GM19452 (cell line): ENCODE measurements at regions not wholly inside any gene's neighbourhood (a gene's known extent, or its start where the extent isn't known, plus 50 kb on each side); places are given as distances from the start of the nearest gene placed in this dataset.

Source experiments
- ATAC-seq: cut with Tn5 transposase; IDR thresholded peaks from one replicate; pipeline ENCODE4 v1.9.1; 2021; ENCODE audit not compliant: unreplicated experiment

DNA sequence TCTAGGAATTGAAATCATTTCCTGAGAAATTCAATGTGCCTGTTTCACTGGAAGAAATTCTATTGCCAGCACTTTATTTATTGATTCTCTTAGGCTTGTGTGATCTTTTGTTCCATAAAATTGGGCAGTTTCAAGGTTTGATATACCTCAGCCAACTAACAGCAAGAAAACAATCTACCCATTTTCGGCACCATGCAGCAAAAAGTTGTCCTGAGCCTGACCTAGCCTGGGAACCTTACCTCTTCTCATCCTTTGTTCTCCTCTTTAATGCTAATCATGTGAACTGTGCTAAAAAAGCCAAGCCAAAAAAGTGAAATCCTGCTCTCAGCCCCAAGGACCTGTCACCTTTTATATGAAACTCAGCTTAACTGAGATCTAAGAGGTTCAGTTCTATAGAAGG is 477.3 kb downstream of the SUCLA2 start:
- no peak for ATAC-seq

DNA sequence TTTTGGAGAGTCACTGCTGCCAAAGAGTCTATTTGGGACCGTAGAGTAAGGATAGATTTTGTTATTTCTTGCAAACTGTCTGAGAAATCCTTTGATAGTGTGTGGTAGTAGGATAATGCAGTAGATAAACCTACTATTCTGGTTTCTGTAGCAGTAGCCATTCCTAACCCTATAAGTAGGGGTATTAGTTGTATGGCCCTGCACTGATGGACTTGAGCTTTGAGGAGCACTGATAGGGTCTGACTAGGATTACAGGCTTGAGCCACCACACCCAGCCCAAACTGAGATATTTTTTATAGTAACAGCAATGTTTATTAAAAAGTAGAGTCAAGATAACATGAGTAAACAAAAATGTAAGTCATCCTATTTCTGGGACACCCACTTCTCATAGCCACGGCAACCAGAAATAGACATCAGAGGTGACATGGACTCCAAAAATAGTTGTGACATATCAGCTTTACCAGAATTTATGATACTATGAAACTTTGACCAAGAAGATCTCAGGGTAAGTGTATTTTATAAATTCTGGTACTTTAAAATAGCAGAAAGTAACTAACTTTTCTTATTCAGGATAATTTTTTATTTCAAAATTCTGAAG is 479.1 kb downstream of the SUCLA2 start:
- ATAC-seq, result no peak

DNA sequence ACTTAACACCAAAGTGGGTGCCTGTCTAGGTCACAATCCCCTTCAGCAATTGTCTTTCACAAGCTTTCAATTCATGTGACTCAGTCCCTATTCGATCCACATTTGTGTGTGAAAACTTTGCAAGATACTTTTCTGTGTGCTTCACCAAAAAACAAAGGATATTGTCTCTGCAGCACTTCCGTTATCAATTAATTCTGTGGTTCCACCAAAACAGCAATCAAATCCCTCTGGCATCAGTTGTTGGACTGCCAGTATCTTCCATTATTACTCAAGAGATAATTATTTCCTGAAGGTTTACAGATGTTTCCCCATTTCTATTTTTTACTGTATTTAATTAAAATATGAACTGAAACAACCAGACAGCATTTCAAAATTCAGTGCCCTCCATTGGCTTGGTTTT is 481.4 kb downstream of the SUCLA2 start:
- no peak for ATAC-seq

GRCh38 chr13:47518530-47518929 is 482.5 kb downstream of the SUCLA2 start:
- no peak for ATAC-seq

DNA sequence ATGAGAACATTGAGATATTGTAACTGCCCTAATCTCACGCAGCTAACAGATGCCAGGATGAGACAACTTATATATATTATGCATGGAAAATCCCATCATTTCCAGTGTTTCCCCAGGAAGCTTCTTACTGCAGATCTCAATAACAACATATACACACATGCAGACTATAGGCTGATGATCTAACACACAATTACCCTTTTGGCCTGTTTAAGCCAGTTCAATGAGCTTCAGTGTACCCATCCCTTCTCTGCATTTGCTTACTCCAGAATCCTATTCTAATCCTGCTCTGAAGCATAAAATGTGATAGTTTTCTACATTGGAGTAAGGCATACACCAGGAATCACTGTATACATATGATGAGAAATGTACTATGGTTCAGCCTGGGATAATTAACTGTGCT is 489.4 kb downstream of the SUCLA2 start:
- no peak for ATAC-seq

GRCh38 chr13:47508527-47509228 is 492.4 kb downstream of the SUCLA2 start:
- no peak for ATAC-seq

DNA sequence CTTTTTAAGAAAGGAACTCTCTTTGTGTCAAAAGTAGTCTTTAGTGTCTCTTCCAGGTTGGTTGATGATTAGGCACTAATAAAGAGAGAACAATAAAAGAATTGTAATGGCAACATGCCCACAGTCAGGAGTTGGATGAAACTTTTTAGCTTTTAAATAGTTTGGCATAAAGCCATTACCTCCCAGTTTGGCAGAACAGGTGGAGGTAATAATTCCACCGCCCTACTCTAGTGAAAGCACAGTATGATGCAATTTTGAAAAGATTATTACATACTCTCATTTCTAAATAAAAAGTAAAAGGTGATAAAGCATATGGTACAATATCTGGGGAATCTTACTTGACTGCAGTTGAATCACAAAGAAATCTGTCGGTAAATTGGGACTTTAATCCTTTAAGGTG is 497.6 kb downstream of the SUCLA2 start:
- no peak for ATAC-seq

- ATAC-seq, result no peak
Measured at GRCh38 chr13:47502166-47502565, 498.9 kb downstream of the SUCLA2 start.

DNA sequence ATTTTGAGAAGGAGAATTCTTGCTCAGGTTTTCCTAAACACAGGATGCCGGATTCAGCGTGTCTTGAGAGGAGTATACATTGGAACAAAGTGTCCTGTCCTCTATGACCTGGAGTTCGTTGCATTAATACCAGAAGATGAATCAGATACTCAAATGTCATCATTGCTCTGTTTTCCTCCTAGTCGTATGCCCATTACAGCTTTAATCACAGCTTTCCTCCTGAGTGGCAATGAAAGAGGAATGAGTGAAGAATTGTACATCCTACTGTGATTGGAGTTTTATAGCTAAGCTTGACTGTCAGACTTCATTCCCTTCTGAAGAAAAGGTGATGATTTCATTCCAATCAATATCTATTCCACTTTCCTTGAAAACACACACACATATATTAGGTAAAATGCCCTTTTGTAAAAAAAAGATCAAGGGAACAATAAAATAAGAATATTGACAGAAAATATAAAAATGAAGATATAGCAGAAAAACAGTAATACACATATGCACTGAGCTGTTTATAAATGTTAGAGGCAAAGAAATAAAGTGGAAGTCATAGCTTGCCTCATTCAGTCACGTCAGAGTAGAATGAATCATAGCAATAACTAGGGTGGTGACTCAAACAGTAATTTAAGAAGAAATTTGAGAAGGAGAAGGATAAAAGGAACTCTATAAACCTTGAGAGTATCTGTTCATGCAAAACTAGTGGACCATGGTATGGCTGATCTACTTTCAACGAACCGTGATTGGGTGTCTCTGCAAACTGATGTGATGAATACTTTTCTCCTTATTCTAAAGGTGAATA is 501.5 kb downstream of the SUCLA2 start:
- no peak for ATAC-seq

- no peak for ATAC-seq
Measured at GRCh38 chr13:47484548-47484947, 516.5 kb downstream of the SUCLA2 start.

DNA sequence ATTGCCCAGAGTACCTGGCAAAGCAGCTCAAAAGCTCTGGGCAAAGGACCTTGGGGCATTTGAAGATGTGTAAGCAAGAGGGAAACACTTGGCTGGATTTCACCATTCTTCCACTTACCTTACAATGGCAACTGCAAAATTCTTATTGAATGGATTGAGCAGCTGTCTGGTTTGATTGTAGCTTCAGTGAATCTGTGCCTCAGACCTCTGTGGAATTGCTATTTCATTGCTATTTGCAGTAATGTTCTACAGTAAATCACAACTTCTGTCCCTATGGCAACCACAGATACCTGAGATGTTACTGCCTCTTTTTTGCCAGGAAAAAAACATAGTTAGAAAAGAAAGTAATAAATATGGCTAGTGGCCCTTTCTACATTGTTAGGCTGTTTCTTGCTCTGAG is 519.5 kb downstream of the SUCLA2 start:
- no peak for ATAC-seq

DNA sequence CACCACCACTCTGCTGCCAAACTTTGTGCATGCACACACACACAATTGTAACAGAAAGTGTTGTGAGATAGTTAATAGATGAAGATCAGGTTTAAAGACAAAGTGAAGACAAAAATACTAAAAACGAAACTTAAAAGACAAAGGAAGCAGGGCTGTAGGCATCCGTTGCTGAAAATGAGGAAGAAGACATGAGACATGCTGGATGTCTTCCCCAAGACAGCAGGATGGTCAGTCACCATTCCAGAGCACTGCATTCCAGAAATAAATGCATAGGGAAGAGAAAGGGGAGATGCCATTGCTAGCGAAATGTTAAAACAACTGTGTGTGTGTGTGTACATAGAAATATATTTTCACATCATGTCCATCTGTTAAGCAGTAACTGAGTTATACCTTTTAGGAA is 520.1 kb downstream of the SUCLA2 start:
- ATAC-seq, result no peak

GRCh38 chr13:47480121-47480520 is 521.0 kb downstream of the SUCLA2 start:
- no peak for ATAC-seq

GRCh38 chr13:47478985-47479384 is 522.1 kb downstream of the SUCLA2 start:
- ATAC-seq, result no peak

DNA sequence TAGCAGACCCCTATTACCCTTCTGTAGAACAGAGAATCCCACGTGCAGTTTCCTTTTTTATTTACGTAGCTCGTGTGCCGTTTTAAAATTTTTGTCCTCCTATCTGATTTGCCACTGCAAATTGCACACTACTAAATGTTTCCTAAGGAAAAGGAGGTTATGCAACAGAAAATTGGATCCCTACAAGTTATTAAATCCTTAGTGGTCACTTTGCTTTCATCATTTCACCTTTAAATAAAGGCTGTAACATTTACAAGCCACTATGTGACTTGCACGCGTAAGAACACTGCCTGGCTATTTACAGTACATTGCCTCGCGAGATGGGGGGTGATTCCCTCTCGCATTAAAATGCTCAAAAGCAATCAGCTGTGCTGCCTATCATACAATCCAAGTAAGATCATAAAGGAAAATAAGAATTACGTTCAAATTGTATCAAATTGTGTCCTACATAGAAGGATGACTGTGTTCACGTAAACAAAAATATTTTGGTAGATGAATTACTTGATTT is 525.6 kb downstream of the SUCLA2 start:
- ATAC-seq, result no peak

DNA sequence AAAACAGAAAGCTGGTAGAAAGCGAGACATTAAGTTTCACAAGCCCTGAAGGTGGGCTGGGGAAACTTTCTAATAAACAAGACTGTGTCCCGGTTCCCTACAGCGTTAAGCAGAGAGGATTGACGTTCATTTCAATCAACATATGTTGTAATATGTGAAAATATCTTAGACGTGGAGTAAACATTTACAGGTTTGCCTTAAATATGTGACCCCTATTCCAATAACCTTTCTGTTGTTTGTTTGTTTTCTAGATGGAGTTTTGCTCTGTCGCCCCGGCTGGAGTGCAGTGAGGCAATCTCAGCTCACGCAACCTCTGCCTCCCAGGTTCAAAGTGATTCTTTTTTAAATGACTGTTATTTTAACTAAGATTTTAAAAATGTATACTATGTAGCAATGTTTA is 526.2 kb downstream of the SUCLA2 start:
- ATAC-seq, result no peak

DNA sequence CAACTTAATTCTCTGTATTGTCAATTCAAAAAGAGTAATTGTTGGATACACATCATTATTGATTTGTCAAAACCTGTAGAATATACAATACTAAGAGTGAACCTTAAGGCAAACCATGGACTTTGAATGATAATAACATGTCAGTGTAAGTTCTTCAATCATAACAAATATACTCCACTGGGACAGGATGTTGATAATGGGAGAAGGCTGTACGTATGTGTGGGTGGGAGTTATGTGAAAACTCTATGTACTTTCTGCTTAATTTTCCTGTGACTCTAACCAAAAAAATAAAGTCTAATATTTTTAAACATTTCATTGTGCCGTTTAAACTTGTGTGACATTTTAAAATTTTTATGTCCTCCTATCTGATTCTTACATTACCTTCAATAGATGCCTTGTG is 526.7 kb downstream of the SUCLA2 start:
- no peak for ATAC-seq

DNA sequence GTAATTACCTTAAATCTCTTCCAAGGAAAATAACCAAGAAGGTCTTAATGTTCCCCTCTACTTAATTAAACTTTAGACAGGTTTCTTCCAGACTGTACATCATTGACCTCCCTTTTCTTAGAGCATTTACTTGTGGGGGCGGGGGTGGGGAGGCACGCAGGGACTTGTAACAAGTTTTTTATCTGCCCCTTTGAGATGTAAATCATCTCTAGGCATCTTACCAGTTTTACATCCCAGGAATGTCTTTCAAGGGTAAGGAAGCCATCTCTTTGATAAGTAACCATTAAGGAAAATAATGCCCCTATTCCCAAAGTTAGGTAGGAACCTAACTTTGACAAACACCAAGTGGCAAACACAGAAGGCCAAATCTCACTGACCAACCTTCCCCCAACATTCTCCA is 528.6 kb downstream of the SUCLA2 start:
- no peak for ATAC-seq

GRCh38 chr13:47463726-47464125 is 537.3 kb downstream of the SUCLA2 start:
- ATAC-seq, result no peak

- no peak for ATAC-seq
Measured at GRCh38 chr13:47463002-47463401, 538.1 kb downstream of the SUCLA2 start.

- ATAC-seq, result no peak
Measured at GRCh38 chr13:47461816-47462215, 539.3 kb downstream of the SUCLA2 start.

DNA sequence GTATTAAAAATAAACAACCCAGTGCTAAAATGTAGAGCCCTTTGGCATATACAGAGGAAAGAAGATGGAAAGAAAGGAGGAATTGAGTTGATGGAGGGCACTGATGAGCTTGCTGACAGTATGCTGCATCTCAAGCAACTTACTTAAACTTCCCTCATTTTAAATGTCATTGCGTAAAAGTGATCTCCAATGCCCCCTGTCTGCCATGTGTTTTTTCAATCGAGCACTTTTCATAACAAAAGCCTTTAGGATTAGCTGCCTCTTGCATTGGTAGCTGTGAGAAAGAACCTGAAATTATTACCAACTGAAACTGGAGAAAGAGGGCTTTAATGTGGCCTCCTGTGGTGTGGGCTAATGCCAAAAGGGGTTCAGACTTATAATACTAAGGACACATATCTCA is 541.6 kb downstream of the SUCLA2 start:
- no peak for ATAC-seq
